ENCODE measurements at regions not wholly inside any gene's neighbourhood (a gene's known extent, or its start where the extent isn't known, plus 50 kb on each side); places are given as distances from the start of the nearest gene placed in this dataset.

DNA sequence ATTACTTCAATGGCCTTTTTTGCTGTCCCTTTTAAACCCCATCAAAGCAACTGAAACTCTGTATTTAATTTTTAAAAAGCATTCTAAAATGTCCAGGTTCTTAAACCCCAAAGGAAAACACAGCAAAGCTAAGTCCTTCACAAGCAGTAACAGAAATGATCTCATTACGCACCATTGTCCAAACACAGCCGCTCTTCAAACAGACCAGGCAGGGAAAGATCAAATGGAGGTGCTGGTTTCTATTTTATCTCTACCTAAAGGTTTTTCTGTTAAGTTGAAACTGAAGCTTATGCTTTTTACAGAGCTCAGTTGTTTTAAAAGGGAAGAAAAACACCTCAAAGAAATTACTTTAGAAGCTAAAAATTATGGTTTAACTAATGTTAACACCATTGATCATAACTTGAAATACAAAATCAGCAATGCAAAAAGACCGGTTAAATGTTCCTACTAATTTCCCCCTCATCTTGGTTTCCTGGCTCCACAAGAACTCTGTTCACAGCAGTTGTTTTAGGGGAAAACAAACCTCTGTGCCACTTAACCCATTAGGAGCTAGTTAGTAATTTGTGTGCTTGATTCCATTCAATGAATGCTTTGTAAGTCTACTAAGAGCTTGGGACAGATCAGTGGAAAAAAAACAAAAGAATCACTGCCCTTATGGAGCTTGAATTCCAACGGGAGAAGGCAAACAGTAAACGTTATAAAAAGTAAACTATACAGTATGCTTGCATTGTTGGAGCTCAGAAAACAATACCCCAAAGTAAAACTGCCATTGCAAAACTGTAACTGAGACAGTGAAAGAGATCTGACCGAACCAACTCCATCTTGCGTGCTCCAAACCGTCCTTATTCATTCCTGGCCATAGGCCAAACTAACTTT is 87.4 kb downstream of the CD24 start:
- TF ChIP-seq, protein P1, sequence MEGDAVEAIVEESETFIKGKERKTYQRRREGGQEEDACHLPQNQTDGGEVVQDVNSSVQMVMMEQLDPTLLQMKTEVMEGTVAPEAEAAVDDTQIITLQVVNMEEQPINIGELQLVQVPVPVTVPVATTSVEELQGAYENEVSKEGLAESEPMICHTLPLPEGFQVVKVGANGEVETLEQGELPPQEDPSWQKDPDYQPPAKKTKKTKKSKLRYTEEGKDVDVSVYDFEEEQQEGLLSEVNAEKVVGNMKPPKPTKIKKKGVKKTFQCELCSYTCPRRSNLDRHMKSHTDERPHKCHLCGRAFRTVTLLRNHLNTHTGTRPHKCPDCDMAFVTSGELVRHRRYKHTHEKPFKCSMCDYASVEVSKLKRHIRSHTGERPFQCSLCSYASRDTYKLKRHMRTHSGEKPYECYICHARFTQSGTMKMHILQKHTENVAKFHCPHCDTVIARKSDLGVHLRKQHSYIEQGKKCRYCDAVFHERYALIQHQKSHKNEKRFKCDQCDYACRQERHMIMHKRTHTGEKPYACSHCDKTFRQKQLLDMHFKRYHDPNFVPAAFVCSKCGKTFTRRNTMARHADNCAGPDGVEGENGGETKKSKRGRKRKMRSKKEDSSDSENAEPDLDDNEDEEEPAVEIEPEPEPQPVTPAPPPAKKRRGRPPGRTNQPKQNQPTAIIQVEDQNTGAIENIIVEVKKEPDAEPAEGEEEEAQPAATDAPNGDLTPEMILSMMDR (IDR thresholded peaks at IDR 0.05) = no peak
- TF ChIP-seq POLR2A (IDR thresholded peaks at IDR 0.05) = no peak
